Vagina (tissue), 2 donors: ENCODE measurements at regions not wholly inside any gene's neighbourhood (a gene's known extent, or its start where the extent isn't known, plus 50 kb on each side); places are given as distances from the start of the nearest gene placed in this dataset.

Source experiments
- POLR2A ChIP-seq, 2 donors: fragments of 450-650 bp; IDR thresholded peaks; one replicate each; pipeline ENCODE4 v1.6.1; 2017; ENCODE audit warnings: antibody characterized with exemption in 2 of 2, mild to moderate bottlenecking in 2 of 2, moderate library complexity in 2 of 2
- POLR2AphosphoS5 ChIP-seq, 2 donors: sonication (generic); formaldehyde crosslinking; IDR thresholded peaks; one replicate each; pipeline ENCODE4 v1.9.0; 2017; ENCODE audit warnings: antibody characterized with exemption in 2 of 2, mild to moderate bottlenecking in 2 of 2, low read depth in 1 of 2; ENCODE audit not compliant: insufficient read depth in 1 of 2
- TF ChIP-seq, protein P1 (sequence below), 3 experiments: fragments of 450-650 bp in 2 of 3; fragments of 200-600 bp in 1 of 3; sonication (generic) in 1 of 3; IDR thresholded peaks; one replicate each; pipeline ENCODE4 v1.5.1; 2017 to 2019; ENCODE audit warnings: antibody characterized with exemption in 3 of 3, mild to moderate bottlenecking in 2 of 3, moderate library complexity in 2 of 3

DNA sequence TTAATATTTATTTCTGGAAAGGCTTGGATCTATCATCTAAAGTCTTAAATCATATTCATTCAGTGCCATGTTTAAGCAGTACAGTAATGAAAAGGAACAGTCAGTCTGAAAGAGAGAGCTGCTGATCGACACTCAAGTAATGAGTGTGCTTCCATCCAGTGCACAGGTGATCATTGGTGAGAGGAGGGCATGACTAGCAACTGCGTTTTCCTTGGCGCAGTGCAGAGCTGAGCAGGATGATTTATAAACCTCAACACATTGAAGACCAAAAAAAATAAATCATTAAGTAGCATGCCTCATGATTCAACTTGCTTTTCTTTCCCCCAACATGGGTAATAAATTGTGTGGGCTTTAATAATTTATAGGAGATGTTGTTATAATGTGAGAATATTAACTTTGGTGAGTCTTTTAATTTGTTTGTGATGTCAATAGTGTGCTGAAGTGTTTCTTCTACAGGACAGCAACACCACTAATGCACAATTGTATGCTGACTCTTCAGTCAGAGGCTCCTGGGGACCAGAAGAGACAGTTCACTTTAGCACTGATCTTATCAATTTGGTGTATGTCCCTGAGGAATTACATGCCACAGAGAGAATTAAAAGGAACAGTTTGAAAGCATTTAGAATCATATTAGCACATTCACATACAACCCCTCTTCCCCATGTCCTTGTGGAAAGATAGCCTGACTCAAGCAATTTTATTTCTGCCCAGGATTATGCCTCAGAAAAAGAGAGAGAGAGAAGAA, 199.7 kb upstream of the ADGRL2 start:
- TF ChIP-seq, protein P1, sequence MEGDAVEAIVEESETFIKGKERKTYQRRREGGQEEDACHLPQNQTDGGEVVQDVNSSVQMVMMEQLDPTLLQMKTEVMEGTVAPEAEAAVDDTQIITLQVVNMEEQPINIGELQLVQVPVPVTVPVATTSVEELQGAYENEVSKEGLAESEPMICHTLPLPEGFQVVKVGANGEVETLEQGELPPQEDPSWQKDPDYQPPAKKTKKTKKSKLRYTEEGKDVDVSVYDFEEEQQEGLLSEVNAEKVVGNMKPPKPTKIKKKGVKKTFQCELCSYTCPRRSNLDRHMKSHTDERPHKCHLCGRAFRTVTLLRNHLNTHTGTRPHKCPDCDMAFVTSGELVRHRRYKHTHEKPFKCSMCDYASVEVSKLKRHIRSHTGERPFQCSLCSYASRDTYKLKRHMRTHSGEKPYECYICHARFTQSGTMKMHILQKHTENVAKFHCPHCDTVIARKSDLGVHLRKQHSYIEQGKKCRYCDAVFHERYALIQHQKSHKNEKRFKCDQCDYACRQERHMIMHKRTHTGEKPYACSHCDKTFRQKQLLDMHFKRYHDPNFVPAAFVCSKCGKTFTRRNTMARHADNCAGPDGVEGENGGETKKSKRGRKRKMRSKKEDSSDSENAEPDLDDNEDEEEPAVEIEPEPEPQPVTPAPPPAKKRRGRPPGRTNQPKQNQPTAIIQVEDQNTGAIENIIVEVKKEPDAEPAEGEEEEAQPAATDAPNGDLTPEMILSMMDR (IDR thresholded peaks at IDR 0.05): no peak
- TF ChIP-seq POLR2AphosphoS5 (IDR thresholded peaks at IDR 0.05; ENCODE audit: insufficient read depth in 1 of 2, low read depth in 1 of 2) (no peak), POLR2A (IDR thresholded peaks at IDR 0.05) (no peak)
